RPMI8226 (cell line): ENCODE measurements at regions not wholly inside any gene's neighbourhood (a gene's known extent, or its start where the extent isn't known, plus 50 kb on each side); places are given as distances from the start of the nearest gene placed in this dataset.
"Not testable (repeated sequence)": the region's sequence is repeated elsewhere in the genome, so short reads cannot be mapped to it uniquely, and the experiment has no call there.

Source experiments
- DNase-seq: peaks from one replicate; pipeline ENCODE4 v3.0.0-alpha.2; 2015

DNA sequence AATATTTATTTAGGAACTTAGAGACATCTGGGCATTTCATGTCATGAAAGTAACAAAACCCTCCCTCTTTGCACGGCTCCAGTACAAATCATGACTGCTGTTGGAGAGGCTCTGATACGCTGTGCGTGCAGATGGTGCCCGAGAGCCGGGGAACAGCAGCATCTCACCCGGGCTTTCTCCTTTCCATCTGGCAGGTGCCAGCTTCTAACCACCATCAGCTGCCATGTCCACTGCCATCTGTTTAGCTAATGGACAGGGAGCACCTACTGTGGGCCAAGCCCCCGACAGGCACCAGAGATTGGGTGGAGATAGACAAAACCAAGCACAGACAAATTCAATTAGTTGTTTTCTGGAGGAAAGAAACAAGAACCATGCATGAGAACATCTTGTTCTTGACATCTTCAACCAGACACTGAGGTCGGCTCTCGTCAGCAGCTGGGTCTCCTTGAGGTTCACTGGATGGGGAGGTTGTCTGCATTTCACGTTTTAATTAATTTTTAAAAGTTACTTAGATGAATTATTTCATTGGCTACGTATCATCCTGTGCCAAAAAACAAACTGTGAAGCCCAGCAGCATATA, 323.7 kb downstream of the THBS2 start:
- no peak for DNase-seq

DNA sequence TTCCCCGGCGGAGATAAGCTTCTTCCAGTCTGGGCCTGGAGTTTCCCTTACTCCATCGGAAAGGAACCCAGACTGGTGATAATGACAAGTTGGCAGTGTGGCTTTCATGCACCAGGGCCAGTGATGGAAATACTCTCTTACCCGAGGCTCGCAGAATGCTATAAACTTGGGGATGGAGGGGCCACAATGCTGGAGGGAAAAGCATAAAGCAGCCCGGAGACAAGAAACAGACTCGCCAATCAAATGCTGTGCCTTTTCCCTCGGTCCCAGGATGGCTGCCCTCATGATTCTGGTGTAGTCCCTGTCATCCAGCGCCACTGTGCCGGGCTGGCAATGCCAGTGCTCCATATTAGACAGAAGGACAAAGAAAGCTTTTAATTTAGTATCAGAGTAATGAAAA, 325.6 kb downstream of the THBS2 start:
- no peak for DNase-seq

DNA sequence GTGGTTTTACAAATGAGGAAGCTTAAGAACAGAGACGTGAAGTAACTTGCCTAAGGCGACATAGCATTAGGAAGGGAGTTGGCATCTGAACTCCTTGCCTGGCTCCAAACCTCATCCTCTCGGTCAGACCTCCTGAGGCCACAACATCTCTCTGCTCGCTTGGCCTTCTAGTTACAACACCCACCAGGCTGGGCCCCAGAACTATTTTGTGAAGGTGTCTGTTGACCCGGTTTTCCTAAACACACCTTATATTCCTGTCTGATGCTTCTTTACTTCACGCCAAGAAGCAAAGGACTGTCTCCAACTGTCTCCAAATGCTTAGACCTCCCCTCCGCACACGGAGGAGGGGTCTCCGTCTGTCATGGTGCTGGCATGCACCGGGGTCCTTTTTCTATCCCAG, 326.6 kb downstream of the THBS2 start:
- no peak for DNase-seq

DNA sequence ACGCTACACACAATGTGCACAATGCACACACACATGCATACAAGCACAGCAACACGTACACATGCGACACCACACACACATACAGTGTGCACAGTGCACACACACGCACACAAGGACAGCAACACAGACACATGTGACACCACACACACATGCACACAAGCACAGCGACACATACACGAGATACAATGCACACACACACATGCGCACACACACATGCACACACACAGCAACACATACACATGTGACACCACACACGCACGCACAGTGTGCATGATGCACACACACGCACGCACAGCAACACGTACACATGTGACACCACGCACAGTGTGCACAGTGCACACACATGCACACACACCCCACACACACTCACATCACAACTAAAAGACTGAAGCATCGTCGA, 327.3 kb downstream of the THBS2 start:
- no peak for DNase-seq

GRCh38 chr6:168925671-168926070, 328.0 kb downstream of the THBS2 start:
- DNase-seq: no peak

GRCh38 chr6:168923171-168923570, 330.5 kb downstream of the THBS2 start:
- no peak for DNase-seq

- DNase-seq: no peak
Observed at GRCh38 chr6:168922436-168922835, 331.2 kb downstream of the THBS2 start.

- DNase-seq: no peak
Observed at GRCh38 chr6:168920289-168920688, 333.4 kb downstream of the THBS2 start.

DNA sequence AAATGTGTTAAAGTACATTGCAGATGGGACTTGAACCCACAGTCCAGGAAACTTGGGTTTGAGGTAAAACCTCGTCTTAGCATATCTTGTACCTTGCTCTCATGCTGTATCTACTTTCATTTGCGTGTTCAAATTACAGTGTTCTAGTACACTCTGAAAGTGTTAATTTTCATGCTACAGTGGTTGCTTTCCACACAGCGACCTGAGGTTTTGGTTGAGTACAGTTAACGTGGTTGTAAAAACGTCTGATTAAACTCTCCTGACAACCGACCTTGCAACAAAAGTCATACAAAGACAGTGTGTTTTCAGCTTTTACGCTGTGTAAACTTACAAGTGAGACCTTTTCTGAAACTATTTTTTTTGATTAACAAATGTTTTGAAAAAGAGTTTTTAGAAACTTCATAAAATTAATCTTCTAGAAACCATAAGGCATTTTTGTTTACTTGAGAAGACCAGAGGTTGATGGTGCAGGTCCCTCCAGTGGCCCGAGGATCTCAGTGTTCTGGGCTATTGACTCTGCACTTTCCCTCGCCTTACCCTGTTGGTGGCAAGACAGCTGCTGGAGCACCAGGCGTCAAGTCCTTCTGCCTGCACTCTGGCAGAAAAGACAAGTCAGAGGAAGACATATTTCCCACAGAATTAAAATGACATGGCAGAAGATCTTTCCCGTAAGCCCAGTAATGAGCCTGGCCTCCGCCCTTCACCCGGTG, 334.0 kb downstream of the THBS2 start:
- DNase-seq: no peak

GRCh38 chr6:168916576-168917211, 337.0 kb downstream of the THBS2 start:
- no peak for DNase-seq

GRCh38 chr6:168915855-168916254, 337.8 kb downstream of the THBS2 start:
- no peak for DNase-seq

DNA sequence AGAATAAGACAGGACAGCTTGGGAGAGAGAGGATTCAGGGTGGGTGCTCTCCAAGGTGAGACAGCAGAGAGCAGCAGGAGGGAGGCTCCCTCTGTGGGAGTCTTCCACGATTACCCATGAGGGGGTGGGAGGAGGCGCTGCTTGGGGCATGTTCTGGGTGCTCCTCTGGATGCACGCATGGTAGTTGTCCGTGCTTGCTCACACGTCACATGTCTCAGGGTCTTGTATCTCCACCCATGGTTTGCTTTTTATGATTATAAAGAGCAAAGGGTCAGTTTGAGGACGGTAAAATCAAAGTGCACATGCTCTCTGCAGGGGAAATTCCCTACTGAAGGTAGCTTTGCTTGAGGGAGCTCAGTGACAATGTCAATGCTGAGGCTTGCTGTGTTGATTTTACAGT, 338.4 kb downstream of the THBS2 start:
- DNase-seq: no peak

DNA sequence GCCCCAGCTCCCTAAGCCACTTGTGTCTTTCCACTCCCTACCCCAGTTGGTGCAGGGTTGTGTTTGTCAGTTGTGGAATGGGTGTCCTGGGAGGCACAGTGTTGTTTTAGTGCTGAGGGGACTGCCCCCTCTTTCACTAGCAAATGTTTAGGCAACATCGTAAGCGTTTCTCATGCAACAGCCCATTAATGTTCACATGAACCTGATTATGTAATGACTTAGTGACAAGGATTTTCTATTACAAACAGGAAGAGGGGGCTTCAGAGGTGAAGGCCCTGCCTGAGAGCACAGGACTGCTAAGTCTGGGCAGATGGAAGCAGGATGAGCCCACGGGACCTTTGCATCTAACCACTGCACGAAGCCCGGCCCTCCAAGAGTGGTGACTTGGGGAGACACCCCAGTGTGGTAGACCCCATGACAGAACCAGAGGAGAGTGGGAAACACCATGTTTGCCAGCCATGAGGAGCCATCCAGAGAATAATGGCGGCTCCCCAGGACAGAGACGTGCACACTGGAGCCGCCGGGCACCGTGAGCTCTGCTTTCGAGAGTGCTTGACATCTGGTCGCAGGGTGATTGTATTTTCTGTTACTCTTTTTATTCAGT, 339.7 kb downstream of the THBS2 start:
- no peak for DNase-seq

DNA sequence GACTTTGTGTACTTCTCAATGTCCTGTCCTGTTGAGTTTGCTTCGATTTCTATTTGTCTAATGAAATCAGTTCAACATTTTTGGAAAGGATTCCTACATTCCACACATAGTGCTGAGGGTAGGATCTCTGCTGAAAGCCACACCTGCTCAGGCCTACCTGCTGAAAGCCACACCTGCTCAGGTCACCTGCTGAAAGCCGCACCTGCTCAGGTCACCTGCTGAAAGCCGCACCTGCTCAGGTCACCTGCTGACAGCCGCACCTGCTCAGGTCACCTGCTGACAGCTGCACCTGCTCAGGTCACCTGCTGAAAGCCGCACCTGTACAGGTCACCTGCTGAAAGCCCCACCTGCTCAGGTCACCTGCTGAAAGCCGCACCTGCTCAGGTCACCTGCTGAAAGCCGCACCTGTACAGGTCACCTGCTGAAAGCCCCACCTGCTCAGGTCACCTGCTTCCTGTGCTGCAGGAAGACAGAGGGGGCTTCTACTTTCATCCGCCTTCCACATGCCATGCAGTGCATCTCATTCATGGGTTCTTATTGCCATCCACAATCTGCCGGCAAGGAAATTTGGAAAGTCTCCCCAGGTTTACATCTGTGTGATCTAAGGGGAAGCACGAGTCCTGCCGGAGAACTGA, 340.3 kb downstream of the THBS2 start:
- DNase-seq: not testable (repeated sequence)

DNA sequence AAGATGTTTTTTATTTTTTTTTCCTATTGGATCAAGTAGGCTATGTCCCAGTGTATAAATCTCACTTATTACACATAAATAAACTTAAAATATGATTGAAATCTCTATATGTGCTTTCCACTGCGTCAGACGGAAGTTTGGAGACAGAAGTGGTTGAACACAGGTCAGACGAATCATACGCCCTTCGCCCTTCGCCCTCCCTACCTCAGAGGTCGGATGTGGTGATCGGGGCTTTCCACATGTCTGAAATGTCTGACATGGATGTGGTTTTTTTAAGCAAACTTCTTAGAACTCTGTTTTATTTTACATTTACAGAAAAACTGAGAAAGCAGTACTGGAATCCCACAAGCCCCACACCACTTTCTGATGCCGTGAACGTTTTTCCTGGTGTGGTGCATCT, 344.4 kb downstream of the THBS2 start:
- DNase-seq: no peak

GRCh38 chr6:168908887-168909286, 344.8 kb downstream of the THBS2 start:
- DNase-seq: no peak

GRCh38 chr6:168908166-168908565, 345.5 kb downstream of the THBS2 start:
- DNase-seq: no peak

GRCh38 chr6:168906391-168906790, 347.3 kb downstream of the THBS2 start:
- DNase-seq: no peak

- no peak for DNase-seq
Observed at GRCh38 chr6:168905451-168906090, 348.1 kb downstream of the THBS2 start.

DNA sequence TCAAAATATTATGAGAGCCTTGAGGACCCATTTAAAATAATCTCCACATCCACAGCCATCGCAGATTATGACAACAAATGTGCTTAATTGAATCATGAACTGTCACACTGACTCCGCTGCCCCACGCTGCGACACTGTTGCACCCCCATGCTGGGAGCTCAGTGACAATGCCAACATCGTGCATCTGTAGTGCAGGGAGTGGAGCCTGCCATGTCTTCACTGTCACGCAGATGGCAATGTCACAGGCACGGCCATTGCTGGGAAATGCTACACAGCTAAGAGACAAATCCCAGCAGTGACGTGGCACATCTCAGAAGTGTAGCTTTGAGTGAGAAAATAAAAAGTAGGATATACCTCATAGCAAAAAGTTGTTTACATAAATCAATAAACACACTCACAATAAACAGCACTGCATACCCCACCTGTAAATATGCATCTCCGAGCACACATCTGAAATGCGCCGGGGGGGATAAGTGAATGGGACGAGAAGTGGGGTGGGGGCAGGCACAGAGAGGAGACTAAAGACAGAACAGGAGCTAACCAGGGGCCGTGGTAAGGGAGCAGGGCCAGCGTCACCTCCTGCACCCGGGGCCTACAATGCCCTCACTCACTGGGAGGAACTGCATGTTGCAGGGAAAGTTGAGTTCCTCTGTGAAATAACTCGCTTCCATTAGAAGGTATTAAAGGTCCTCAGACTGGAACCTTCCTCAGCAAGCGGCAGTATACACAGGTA, 349.9 kb downstream of the THBS2 start:
- no peak for DNase-seq

DNA sequence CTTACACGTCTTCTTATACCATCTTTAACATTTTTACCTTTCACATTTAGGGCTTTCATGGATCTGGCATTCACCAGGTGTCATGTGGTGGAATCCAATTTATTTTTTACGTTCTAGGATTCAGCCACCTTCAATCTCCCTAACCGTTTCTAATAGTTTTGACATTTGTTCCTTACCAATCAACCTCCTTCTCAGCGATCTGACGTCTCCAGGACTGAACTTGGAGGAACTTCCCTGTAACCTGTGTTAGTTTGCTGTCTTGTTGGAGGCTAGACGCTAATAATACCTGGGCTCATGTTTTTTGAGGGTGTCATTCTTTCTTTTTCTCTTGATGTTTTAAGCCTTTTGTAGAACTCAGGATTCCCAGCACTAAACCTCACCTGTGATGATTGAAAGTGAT, 351.6 kb downstream of the THBS2 start:
- no peak for DNase-seq

GRCh38 chr6:168901076-168901475, 352.6 kb downstream of the THBS2 start:
- no peak for DNase-seq
